ENCODE measurements at regions not wholly inside any gene's neighbourhood (a gene's known extent, or its start where the extent isn't known, plus 50 kb on each side); places are given as distances from the start of the nearest gene placed in this dataset.

DNA sequence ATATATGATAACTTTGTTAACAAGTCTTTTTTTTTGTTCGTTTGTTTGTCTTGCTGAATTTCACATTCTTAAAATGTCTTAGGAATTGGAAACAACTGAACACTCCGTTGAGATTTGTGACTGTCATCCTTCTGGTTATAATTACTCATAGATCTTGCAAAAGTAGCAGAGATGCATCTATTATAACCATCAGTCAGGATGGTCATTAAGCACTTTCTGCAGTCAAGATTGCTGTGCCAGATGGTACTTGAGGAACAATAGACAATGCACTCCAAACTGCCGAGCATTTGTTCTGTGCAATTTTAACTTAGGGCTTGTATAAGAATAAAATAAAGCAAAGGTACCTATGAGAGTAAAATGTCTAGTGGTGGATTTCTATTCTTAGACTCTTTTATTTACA, 710.1 kb upstream of the KCND2 start:
- ChIA-PET POLR2A (no interaction called here), CTCF (no interaction called here)
- Mint-ChIP-seq H3K27ac (ENCODE audit: low read depth, unreplicated experiment) (no peak overlapping the region), H3K27me3 (ENCODE audit: insufficient read depth, unreplicated experiment) (peaks cover 61% of the 10 kb centered on the region), H3K36me3 (ENCODE audit: insufficient read depth, unreplicated experiment) (no peaks in the 10 kb centered on the region), H3K4me3 (ENCODE audit: unreplicated experiment) (no peak overlapping the region), H3K4me1 (ENCODE audit: insufficient read depth, unreplicated experiment) (no peaks in the 10 kb centered on the region), H3K9me3 (ENCODE audit: unreplicated experiment) (no peaks in the 10 kb centered on the region)
- TF ChIP-seq, protein P1, sequence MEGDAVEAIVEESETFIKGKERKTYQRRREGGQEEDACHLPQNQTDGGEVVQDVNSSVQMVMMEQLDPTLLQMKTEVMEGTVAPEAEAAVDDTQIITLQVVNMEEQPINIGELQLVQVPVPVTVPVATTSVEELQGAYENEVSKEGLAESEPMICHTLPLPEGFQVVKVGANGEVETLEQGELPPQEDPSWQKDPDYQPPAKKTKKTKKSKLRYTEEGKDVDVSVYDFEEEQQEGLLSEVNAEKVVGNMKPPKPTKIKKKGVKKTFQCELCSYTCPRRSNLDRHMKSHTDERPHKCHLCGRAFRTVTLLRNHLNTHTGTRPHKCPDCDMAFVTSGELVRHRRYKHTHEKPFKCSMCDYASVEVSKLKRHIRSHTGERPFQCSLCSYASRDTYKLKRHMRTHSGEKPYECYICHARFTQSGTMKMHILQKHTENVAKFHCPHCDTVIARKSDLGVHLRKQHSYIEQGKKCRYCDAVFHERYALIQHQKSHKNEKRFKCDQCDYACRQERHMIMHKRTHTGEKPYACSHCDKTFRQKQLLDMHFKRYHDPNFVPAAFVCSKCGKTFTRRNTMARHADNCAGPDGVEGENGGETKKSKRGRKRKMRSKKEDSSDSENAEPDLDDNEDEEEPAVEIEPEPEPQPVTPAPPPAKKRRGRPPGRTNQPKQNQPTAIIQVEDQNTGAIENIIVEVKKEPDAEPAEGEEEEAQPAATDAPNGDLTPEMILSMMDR (IDR thresholded peaks at IDR 0.05; ENCODE audit: unreplicated experiment): no peak
- DNase-seq (ENCODE audit: unreplicated experiment): no peak
- intact Hi-C loops (cut with micrococcal nuclease): no loop called here
- no TSS peak for BruUV-seq (replicated peaks)

DNA sequence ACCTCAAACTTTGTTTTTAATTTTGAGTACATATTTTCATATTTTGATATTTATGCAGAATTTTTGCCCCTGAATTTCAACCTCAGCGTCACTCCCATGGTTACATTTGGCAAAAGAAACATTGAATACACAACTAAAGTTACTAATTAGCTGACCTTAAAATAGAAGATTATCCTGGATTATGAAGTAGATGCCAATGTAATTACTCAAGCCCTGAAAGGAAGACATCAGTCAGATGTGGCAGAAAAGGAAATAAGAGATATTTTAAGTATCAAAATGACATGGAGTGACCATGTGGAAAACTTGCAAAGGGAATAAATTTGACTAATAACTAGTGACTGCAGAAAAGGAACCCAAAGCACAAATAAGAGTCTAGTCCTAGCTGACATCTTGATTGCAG, 701.3 kb upstream of the KCND2 start:
- Mint-ChIP-seq H3K4me3 (ENCODE audit: unreplicated experiment) (no peak overlapping the region), H3K9me3 (ENCODE audit: unreplicated experiment) (no peaks in the 10 kb centered on the region), H3K27me3 (ENCODE audit: insufficient read depth, unreplicated experiment) (peaks cover 17% of the 10 kb centered on the region), H3K27ac (ENCODE audit: low read depth, unreplicated experiment) (no peak overlapping the region), H3K4me1 (ENCODE audit: insufficient read depth, unreplicated experiment) (no peaks in the 10 kb centered on the region), H3K36me3 (ENCODE audit: insufficient read depth, unreplicated experiment) (no peaks in the 10 kb centered on the region)
- ChIA-PET CTCF (no interaction called here), POLR2A (no interaction called here)
- TF ChIP-seq, protein P1 (IDR thresholded peaks at IDR 0.05; ENCODE audit: unreplicated experiment): no peak
- intact Hi-C loops (cut with micrococcal nuclease): no loop called here
- no TSS peak for BruUV-seq (replicated peaks)
- DNase-seq (ENCODE audit: unreplicated experiment): no peak

DNA sequence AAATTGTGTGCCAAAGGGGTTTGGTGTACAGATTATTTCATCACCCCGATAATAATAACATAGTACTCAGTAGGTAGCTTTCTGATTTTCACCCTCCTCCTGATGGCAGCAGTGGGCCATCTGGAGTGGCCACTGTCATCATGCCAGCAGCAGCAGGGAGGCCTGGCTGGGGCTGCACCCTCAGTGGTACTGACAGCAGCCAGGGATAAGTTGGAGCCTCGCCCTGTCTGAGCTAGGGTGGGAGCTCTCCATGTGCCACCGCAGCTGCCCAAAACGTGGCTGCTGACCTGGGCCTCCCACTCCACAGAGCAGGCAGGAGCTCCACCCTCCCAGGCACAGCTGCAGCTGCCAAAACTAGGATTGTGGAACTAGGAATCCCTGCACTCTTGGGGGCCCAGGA, 700.8 kb upstream of the KCND2 start:
- Mint-ChIP-seq H3K27me3 (ENCODE audit: insufficient read depth, unreplicated experiment) (peaks cover 17% of the 10 kb centered on the region), H3K4me1 (ENCODE audit: insufficient read depth, unreplicated experiment) (no peaks in the 10 kb centered on the region), H3K4me3 (ENCODE audit: unreplicated experiment) (no peak overlapping the region), H3K9me3 (ENCODE audit: unreplicated experiment) (no peaks in the 10 kb centered on the region), H3K27ac (ENCODE audit: low read depth, unreplicated experiment) (no peak overlapping the region), H3K36me3 (ENCODE audit: insufficient read depth, unreplicated experiment) (no peaks in the 10 kb centered on the region)
- intact Hi-C loops (cut with micrococcal nuclease): no loop called here
- TF ChIP-seq, protein P1 (IDR thresholded peaks at IDR 0.05; ENCODE audit: unreplicated experiment): no peak
- no peak for DNase-seq (ENCODE audit: unreplicated experiment)
- POLR2A ChIA-PET: no interaction called here
- BruUV-seq (replicated peaks): no TSS peak
- CTCF ChIA-PET: no interaction called here

DNA sequence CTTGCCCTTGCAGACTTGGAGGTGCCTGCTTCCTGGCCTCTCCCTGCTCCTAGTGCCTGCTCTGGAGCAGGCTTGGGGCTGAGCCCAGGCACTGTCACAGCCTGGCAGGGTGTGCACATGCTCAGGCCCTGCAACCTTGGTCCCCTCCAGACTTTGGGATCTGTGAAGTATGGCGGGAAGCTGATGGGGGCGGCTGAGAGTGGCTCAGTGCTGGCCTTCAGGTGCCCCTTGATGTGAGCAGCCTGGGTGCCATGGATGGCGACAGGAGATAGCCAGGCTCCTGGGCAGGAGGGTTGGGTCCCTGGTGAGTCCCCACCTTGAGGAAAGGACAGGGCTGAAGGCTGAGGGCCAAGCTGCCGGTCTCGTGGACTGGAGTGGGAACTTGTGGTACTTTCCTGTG, 700.4 kb upstream of the KCND2 start:
- CTCF ChIA-PET: no interaction called here
- Mint-ChIP-seq H3K4me3 (ENCODE audit: unreplicated experiment) (no peak overlapping the region), H3K27ac (ENCODE audit: low read depth, unreplicated experiment) (no peak overlapping the region), H3K9me3 (ENCODE audit: unreplicated experiment) (no peaks in the 10 kb centered on the region), H3K27me3 (ENCODE audit: insufficient read depth, unreplicated experiment) (peaks cover 17% of the 10 kb centered on the region), H3K36me3 (ENCODE audit: insufficient read depth, unreplicated experiment) (no peaks in the 10 kb centered on the region), H3K4me1 (ENCODE audit: insufficient read depth, unreplicated experiment) (no peaks in the 10 kb centered on the region)
- POLR2A ChIA-PET: no interaction called here
- intact Hi-C loops (cut with micrococcal nuclease): no loop called here
- BruUV-seq (replicated peaks): no TSS peak
- TF ChIP-seq, protein P1 (IDR thresholded peaks at IDR 0.05; ENCODE audit: unreplicated experiment): no peak
- DNase-seq (ENCODE audit: unreplicated experiment): no peak

Data from MCF 10A (cell line).